ENCODE measurements at regions not wholly inside any gene's neighbourhood (a gene's known extent, or its start where the extent isn't known, plus 50 kb on each side); places are given as distances from the start of the nearest gene placed in this dataset.
A peak's percentile ranks its signal among the peaks of the same experiment; 100 is the strongest.

DNA sequence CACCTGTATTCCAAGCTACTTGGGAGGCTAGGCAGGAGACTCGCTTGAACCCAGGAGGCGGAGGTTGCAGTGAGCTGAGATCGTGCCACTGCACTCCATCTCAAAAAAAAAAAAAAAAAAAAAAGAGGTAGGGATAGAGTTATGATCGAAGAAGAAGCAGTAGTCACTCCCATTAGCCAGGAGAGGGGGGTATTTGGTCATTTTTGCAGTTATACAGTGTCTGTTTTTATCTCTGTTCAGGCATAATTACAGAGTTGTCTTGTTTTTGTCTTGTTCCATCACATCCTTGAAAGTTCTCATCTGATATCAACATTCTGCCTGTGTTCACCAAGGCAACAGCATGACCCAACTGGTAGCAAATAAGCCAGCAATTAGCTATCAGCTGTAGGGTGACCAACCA is 98.5 kb upstream of the TMPO start:
- DNase-seq = no peak

DNA sequence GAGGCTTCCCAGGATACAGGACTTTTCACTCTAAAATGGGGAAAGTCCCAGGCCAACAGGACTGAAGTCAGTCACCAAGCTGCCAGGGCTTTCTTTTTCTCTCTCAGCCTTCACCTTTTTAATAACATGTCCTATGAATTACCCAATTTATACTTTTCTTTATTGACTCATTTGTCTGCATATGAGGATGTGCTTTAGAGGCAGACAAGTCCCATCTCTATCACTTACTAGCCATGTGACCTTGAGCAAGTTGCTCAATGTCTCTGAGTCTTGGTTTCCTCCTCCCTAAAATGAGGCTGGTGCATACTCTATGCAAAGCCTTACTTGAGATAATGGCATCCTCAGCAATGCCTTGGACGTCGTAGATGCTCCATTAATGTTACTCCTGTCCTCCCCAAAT is 98.1 kb upstream of the TMPO start:
- no peak for DNase-seq

DNA sequence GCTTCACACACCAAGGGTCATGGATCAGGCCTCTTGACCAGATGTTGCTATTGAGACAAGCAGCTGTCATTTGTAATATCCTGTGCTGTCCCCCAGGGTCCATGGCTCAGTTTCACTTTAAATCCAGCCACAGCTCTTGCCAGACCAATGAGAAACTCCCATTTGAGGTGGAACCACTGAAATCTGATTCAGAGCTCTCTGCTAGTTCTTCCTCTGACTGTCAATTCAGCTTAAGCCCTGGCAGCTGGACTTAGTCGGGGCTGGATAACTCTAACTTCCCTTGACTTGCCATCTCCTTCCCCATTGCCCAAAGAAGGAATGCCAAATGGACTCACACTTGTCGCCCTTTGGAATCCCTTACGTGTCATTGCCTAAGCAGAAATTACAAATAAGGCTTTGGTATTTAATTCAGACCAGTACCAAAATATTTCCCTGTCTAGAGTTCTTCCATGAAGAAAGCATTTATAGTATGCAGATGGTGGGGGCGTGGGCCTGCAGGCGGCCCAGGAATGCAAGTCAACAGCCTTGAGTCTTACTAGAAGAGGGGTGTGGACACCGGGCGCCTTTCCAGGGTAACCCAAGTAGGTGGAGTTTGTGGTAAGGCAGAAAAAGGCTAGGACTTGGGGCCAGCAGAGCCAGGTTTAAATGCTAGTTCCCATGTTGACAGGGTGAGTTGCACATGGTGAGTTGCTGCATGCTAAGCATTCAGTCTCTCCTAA is 96.9 kb upstream of the TMPO start:
- DNase-seq = no peak

DNA sequence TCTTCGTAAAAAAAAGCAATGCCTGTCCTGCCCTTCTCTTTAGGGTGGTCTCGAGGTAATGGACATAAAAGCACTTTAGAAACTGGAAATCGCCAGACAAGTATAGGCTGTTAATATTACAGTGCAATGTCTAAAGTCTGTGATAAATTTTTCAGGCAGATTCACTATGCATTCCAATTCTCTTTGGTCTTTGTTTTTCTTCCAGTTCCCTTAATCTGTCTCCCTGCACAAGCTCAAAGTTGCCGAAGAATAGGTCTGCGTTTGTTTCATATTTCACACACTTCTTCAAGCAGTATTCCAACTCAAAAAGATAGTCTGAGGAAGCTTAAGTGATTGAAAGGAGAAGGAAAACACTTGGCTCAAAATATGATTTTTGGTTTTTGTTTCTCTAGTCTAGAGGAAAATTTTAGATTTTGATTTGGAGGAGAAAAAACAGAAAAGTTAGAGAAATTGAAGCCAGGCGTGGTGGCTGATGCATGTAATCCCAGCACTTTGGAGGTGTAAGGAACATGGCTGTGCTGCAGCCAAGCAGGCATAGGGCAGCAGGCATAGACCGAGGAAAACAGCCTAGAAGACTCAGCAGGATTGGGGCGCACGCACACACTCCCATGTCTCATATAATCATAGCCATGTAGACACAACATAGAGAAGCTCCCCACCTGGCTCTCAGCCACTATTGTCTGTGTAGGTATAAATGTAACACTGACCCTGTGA is 96.2 kb upstream of the TMPO start:
- DNase-seq = no peak

DNA sequence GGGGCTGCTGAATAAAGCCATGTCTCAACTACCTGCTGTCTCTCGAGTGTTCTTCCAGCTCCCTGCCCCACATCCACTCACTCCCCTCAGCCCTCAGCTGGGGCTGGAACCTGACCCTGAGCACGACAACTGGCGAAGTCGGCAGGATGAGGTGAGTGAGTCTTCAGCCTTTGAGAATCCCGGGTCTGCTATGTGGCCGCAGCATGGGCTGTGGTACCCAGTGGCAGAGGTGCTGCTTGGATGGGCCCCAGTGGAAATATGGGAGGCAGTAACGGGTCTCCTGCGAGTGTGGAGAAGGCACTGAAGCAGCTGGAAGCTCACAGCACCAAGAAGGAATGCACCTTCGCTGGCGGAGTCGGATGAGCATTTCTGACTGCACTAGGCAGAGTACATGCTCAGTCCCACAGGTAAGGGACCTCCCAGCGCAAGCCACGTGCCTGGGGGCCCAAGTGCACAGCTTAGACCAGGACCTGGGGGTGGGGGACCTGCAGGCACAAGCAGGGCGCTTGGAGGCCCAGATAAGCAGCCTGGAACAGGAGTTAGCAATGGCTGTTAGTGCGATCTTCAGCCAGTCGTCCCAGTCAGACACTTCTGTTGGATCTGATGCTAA is 95.5 kb upstream of the TMPO start:
- no peak for DNase-seq

DNA sequence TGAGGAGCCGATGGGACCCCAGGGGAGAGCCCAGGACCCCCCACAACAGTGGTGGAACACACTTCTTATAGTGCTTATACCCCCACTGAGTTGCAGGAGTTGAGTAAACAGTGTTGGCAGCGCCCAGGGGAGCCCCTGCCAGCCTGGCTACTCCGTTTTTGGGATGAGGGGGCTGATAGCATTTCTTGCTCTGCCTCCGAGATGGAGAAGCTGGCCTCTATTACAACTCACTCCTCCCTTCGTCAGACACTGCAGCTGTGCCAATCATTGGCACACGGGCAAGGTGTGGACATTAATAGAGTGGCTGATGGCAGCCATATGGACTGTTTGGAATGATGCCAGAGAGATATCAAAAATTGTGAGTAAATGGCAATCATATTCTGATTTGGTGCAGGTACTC is 94.9 kb upstream of the TMPO start:
- DNase-seq = no peak

DNA sequence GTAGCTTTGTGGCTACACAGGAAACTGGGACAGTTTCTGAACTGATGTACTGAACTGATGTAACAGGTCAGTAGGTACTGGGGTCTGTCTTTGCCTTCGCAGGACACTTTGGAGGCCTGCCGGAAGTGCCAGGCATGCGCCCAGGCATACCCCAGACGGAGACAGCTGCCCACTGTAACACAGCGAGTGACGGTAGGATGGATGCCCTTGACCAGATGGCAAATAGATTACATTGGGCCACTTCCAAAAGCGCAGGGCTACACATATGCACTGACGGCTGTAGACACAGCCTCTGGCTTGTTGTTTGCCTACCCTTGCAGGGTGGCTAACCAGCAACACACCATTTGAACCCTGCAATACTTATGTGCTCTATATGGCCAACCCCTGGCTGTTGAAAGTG is 94.1 kb upstream of the TMPO start:
- no peak for DNase-seq

DNA sequence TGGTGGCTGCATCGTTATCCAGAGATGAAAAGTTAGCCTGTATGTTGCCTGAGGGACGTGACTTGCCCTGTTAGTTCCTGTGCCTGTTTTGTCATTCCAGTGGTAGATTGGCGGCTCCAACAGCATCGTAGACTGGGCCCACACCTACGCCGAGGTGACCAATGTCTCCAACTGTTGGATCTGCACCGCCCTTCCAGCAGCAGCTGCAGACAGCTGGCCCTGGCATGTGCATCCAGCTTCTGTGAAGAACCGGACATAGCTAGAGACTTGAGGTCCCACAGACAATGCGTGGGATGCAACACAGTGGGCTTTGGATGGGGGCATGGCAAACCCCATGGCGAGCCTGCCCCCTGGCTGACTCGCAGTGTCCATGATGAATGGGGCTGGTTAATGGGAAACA is 93.0 kb upstream of the TMPO start:
- DNase-seq = no peak

DNA sequence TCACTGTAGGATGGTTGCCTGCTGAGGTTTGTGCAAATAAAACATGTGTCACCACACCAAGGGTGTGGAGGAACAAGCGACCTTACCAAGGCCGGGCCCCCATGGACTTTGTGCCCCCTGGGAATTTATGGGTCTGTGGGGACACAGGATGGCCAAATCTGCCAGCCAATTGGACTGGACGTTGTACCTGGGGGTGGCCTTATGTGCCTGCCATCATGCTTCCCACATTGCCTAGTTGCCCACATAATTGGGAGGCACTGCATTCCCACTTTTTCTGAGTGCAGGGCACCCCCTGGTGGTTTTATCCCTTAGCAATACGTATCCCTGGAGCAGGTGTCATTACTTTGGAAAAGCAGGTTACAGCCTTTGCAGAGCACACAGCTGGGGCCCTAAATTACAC is 92.6 kb upstream of the TMPO start:
- DNase-seq = no peak

DNA sequence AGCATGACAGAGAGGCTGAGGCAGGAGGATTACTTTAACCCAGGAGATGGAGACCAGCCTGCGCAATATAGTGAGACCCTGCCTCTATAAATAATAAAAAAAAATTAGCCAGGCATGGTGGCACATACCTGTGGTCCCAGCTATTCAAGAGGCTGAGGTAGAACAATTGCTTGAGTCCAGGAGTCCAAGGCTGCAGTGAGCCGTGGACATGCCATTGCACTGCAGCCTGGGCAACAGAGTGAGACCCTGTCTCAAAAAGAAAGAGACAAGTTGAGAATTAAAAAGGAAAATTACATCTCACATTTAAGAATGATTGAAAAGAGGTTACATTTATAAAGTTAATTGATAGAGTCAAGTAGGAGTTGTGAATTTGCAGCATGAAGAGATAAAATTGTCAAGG is 91.4 kb upstream of the TMPO start:
- DNase-seq = no peak

DNA sequence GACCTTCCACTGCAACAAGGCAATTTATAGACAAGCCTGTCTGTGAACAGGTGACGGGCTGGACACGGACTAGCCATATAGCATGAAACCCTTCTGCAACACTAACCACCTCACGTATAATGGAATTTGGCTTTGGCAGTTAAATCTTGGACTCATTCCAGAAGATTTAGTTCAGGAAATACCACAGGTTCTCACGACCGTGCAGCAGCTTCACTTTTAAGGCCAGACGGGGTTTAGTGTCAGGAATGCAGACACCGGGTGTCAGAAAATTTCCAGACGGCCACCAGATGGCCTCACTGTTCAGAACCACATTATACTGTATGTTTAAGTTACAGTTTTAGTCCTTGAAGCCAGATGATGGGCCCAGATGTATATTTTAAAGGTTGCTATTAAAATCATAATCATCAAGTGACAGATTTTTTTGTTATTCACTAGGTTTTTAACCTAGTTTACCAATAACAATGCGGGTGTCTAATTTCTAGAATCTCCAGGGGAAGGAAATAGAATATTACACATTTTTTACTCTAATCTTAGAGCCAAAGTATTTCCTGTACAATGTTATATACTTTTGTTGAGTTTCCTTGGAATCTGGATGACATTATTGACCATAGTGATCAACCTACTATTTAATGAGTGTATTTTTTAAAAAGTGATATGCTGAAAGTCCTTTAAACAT is 90.5 kb upstream of the TMPO start:
- peak; percentile 30 for DNase-seq

DNA sequence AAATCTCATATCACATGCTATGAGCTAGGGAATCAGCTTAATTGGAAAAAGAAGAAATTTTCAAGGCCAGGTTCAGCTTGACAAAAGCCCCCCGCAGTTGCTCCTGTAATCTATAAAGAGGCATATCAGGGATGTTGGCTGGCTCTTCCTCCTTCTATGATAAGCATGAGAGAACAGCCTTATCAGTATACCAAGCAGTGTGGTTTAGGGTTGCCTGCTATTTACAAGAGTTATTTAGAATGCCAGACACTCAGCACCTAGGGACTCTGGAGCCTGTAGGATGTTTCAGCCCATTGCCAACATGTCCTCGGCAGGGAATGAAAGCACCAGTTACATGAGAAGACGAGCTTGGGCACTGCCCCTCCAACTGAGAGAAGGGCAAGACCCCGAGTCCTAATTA is 89.5 kb upstream of the TMPO start:
- no peak for DNase-seq

DNA sequence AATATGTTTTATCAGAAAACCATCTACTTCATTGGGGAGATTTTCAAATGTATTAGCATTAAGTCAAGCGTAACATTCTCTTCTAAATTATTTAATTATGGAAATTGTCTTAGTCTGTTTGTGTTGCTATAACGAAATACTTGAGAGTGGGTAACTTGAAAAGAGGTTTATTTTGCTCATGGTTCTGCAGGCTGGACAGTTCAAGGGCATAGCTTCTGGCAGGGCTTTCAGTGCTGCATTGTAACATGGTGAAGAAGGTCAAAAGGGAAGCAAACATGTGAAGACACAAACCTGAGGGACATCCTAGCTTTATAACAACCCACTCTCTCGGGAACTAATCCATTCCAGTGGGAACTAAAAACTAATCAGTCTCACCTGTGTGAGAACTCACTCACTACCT is 84.3 kb upstream of the TMPO start:
- no peak for DNase-seq

DNA sequence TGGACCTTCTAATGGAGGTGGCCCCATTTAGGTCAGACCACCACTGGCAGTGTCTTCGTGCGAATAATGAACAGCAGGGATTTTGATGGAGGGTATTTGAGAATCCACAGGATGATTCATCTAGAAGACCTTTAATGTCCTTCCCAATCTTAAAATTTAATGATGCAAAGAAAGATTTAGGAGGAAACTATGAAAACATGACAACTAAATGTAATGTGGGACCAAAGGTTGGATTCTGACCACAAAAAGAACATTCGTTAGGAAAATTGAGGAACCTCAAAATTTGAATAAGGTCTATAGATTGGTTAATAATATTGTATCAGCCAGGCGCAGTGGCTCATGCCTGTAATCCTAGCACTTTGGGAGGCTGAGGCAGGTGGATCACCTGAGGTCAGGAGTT is 78.2 kb upstream of the TMPO start:
- DNase-seq = no peak

DNA sequence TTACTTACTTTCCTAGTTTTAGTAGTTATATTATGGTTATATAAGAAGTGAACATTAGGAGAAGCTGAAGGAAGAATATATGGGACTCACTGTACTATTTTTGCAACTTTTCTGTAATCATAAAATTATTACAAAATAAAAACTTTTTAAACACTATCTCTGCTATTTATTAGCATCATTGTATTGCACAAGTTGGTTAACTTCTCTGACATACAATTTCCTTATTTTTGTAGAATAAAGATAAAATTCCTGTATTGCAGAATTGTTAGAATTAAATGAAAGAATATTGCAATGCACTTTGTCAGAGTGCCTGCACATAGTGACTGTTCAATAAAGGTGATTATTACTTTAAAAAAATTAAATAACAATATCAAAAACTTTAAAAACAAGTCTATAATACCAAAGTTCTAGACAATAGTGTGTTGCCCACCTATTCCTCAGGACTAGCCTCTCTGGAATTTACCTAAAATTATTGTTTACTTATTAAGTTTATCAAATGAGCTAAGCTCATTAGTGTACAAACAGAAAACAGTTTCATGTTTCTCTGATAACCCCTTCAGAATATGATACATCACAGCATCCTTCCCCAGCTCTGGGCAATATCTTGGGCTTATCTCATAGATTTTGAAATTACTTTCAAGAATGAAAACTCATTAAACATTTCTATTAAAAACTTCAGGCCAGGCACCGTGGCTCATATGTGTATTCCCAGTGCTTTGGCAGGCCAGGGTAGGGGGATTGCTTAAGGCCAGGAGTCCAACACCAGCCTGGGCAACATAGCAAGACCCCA is 77.4 kb upstream of the TMPO start:
- no peak for DNase-seq

DNA sequence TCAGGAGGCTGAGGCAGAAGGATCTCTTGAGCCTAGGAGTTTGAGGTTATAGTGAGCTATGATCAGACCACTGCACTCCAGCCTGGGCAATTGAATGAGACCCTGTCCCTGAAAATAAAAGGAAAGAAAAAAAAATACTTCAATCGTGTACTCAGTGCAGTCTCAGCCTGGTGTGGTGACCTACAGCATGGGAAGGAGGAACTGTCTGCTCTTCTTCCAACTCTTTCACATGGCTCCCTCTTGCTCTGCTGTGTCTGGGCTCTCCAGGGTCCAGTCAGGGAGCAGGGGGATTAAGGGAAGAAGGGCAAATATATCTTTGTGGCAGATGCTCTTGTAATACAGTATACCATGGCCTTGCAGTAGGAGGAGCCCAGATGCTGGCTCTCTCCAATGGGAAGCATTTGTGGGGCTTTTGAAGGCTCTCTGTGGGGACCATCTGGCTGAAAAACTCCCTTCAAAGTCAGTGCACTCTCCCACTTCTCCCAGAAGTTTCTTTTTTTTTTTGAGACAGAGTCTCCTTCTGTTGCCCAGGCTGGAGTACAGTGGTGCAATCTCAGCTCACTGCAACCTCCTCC is 76.6 kb upstream of the TMPO start:
- DNase-seq = no peak

DNA sequence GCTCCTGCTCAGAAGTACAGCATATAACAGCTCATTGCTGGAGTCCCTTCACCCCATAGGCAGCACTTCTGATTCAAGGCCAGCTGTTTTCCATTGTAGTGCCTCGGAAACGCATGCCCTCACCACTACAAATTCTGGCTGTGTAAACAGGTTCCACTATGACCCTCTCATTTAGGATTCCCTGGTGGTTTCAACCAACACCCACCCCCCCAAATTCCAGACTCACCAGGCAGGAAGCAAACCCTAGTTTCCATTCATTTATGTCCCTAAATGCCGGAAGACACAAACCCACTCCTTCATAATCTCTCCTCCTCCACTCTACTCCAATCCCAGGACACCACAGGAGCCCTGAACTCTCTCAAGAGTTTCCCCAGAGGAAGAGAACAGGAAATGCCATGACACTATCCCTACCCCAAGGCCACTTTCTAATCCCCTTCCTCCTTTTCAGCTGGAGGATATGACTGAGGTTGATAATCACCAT is 75.9 kb upstream of the TMPO start:
- DNase-seq = no peak

DNA sequence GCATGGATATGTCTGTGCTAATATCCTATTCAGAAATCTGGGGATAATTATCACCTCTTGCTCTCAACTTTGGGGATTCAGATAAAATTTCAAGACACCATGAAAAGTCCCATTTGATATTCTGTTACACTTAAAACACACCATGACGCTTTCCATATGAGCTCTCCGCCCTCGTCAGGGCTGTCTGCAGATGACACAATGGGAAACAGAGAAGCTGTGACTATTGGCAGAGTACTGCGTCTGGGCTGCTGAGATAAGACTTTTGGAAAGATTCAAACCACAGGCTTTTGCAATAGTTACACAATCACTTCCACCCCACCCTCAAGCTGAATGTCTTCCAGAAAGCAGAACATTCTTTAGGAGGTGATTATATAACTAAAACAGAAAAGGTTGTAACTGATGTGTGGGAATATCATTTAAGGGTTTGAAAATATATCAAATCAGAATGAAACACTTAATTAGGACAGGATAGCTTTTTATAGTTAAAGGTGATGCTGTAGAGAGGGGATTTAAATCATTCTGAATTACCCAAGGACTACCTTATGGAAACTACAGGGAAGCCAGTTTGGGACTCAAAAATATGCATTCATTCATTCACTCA is 75.3 kb upstream of the TMPO start:
- no peak for DNase-seq

DNA sequence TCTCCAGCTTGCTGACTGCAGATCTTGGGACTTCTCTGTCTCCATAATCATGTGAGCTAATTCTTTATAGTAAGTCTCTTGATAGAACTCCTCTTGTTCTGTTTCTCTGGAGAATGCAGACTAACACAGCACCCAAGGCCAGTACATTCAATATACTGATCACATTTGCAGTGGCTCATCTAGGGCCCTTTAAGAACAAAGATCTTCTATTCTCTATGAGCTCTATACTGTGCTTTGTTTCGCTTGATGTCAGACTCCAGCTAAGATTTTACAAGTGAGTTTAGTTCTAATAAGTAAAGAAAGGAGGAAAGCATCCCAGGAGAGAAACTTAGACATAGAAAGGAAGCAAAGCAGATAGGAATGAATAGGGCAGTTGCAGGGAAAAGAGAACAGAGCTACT is 69.3 kb upstream of the TMPO start:
- DNase-seq = no peak

DNA sequence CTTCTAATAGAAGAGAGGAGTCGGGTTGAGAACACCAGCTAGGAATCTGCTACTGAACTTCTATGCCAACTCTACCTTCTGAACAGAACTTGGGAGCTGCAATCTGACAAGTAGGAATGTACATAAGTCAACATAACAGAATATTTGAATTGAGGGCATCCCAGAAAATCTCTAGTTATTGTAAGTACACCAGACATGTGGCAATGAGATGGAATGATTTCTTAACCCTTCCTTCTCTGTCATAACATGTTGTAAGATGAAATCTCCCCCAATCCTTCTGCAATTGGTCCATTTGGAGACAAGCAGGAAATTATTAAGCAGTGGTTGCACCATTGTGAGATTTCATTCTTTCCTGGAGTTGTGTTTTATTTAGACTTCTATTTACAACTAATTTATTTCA is 68.7 kb upstream of the TMPO start:
- no peak for DNase-seq

DNA sequence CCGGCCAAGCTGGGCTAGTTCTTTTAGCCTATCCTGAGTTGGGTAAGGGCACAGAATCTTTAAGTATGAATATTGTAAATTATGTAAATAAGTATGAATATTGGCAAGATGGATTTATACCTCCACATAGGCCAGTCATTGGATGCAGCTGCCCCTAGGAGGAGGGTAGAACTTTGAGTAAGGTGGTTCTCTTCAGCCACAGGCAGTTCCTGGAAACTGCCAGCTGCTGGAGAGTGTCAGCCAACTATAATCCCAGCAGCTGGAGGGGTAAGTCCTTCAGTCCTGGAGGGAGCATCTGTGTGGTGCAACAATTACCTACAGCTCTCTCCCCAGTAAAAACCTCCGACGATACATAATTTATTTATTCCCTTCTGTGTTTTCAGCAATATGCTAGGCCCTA is 65.8 kb upstream of the TMPO start:
- DNase-seq = no peak

DNA sequence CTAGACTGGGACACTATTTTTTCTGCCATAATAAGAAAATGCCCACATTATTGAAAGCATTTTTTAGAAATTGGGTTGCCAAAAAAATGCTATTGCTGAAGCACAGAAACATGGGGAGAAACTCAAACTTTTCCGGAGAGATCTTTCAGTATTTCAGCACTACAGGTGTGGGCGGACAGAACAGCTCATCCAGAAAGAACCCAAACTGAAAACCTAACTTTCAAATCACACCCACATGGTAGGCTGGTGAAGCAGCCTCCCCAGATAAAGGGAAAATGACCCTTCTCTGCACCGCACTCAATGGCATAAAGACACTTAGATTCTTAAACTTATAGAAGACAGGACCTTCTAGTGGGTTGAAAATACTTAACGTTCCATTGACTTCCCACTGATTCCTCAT is 62.3 kb upstream of the TMPO start:
- no peak for DNase-seq

All from activated T-cell treated with anti-CD3 and anti-CD28 coated beads for 4 hours (primary cell).